K562 (cell line): ENCODE measurements at regions not wholly inside any gene's neighbourhood (a gene's known extent, or its start where the extent isn't known, plus 50 kb on each side); places are given as distances from the start of the nearest gene placed in this dataset.

ENCODE experiments used
- ADNP ChIP-seq: fragments of 200-800 bp; sonication (Bioruptor generic); IDR thresholded peaks from 2 replicates; pipeline ENCODE4 v1.6.1; 2016; ENCODE audit warnings: missing genetic modification characterization, missing compliant biosample characterization
- E2F1 ChIP-seq: sonication (generic); formaldehyde crosslinking; IDR thresholded peaks from 2 replicates; pipeline ENCODE4 v1.8.1; 2023; ENCODE audit warnings: mild to moderate bottlenecking, missing genetic modification reagents, moderate library complexity
- GTF2B ChIP-seq: IDR thresholded peaks from 2 replicates; pipeline ENCODE4 v1.6.1; 2011; ENCODE audit not compliant: insufficient read length; ENCODE audit errors: extremely low read depth
- HDAC6 ChIP-seq: IDR thresholded peaks from 2 replicates; pipeline ENCODE4 v1.6.1; 2012; ENCODE audit warnings: low read depth, mild to moderate bottlenecking, control low read depth, inconsistent platforms, low read length, moderate library complexity
- TRIM28 ChIP-seq: fragments of 450-650 bp; IDR thresholded peaks from 2 replicates; pipeline ENCODE4 v1.6.1; 2017
- ZFP30 ChIP-seq: fragments of 250-450 bp; sonication (Bioruptor Pico); IDR thresholded peaks from 2 replicates; pipeline ENCODE4 v1.8.0; 2022; ENCODE audit warnings: moderate library complexity, mild to moderate bottlenecking, inconsistent platforms, borderline replicate concordance
- TF ChIP-seq, protein P1 (sequence below): sonication (generic); formaldehyde crosslinking; IDR thresholded peaks from 2 replicates; pipeline ENCODE4 v1.8.0; 2022; ENCODE audit warnings: mild to moderate bottlenecking, missing genetic modification reagents

DNA sequence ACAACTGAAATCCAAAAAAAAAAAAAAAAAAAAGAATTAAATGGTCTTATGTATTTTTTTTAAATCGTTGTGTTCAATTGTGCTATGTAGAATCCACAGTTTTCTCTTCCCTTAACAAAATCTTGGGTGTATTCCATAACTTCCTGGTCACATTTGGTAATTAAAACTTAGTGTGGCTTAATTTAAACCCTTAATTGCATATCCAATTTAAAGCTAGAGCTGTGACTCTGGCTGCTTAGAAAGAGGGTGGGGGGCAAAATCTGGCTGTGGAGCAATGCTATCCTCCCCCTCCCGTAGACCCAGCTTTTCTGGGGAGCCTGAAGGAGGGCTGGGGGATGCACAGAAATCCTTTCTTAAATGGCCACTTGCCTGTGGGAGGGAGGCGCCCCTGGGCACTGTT lies 695.1 kb downstream of the INHBA start:
- no peak for TF ChIP-seq ZFP30 (CRISPR knock-in tag)
- no peak for TF ChIP-seq GTF2B
- TF ChIP-seq TRIM28 = no peak
- TF ChIP-seq, protein P1, sequence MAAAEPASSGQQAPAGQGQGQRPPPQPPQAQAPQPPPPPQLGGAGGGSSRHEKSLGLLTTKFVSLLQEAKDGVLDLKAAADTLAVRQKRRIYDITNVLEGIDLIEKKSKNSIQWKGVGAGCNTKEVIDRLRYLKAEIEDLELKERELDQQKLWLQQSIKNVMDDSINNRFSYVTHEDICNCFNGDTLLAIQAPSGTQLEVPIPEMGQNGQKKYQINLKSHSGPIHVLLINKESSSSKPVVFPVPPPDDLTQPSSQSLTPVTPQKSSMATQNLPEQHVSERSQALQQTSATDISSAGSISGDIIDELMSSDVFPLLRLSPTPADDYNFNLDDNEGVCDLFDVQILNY (CRISPR knock-in tag) = no peak
- TF ChIP-seq HDAC6 = no peak
- TF ChIP-seq ADNP (tag) = no peak
- no peak for TF ChIP-seq E2F1 (CRISPR knock-in tag)
